GM19025 (cell line): ENCODE measurements at regions not wholly inside any gene's neighbourhood (a gene's known extent, or its start where the extent isn't known, plus 50 kb on each side); places are given as distances from the start of the nearest gene placed in this dataset.
"Not testable (repeated sequence)": the region's sequence is repeated elsewhere in the genome, so short reads cannot be mapped to it uniquely, and the experiment has no call there.

ENCODE experiments used
- ATAC-seq: cut with Tn5 transposase; IDR thresholded peaks from one replicate; pipeline ENCODE4 v1.9.1; 2021; ENCODE audit warnings: mild to moderate bottlenecking, low read depth, moderate library complexity; ENCODE audit not compliant: unreplicated experiment

DNA sequence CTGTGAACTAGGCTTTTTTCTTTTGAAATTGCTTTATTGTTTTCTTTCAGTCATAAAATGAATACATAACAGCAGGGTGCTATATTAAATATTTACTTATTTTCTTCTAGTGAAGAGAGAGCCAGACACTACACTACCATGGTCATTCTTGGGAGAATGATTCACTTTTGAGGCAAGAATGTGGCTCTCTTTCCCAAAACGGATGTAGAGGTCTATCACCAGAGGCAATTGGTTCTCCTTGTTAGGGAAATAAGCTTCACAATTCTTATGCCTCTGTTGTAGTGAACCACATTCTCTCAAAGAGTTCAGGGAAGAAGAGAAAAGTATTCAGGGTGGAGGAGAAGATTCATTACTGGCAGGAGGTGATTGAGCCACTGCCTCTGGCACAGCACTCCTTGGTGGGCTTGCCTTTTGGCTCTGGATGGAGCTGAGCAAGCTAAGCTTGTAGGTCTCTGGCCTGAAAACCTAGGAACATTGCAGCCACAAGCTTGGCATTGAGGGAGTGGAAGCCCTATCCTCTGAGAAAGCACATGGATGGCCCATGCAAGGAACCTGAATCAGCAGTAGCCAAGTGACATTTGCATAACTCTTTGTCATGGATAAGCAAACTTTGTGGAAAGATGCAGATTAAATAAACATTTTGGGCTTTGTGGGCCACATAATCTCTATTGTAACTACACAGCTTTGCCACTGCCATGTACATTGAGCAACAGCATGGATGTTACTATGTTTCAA, 179.0 kb upstream of the TNC start:
- no peak for ATAC-seq

DNA sequence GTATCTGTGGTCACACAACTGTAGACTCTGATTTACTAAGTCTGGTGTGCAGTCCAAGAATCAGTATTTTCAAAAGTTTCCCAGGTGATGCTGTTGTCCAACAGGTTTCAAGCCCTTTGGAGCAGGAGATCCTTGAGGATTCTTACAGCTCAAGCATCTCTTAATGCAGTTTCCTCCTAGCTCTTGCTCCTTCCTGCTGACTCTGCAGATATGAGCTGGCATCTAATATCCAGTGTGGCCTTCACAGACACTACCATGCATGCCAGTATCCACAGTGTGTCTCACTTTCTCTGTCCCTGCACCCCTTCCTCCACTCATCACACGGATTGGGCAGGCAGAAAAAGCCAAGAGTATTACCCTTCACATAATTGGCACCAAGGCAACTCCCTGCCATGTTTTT, 182.2 kb upstream of the TNC start:
- ATAC-seq, result no peak

- no peak for ATAC-seq
Measured at GRCh38 chr9:115300874-115301273, 182.9 kb upstream of the TNC start.

DNA sequence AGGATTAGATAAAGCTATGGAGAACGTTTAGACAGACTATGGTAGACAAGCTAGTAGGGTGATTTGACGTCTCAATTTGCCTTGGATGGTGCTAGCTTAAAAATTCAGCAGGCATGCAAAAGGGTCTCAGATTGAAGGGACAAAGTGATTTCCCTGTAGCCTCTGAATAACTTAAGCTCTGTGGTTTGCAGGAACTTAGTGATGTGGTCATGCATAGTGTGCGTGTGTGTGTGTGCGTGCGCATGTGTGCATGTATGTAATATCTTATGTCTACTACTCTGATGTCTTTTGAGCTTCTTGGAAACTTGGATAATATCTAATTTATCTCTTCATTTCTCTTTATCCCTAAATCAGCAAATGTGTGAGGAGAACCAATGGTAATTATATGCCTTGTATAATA, 183.6 kb upstream of the TNC start:
- no peak for ATAC-seq

GRCh38 chr9:115305543-115305942, 187.6 kb upstream of the TNC start:
- no peak for ATAC-seq

GRCh38 chr9:115306865-115307264, 188.9 kb upstream of the TNC start:
- no peak for ATAC-seq

DNA sequence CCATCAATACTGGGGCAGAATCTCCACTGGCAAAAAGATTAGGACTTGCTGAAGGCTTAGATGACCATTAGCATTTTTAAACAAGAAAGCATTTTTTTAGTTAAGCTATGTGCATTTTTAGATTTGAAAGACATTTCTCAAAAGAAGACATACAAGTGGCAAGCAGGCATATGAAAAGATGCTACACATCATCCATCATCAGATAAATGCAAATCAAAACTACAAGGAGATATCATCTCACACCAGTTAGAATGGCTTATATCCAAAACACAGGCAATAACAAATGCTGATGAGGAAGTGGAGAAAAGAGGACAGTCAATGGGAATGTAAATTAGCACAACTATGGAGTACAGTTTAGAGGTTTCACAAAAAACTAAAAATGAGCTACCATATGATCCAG, 195.6 kb upstream of the TNC start:
- no peak for ATAC-seq

DNA sequence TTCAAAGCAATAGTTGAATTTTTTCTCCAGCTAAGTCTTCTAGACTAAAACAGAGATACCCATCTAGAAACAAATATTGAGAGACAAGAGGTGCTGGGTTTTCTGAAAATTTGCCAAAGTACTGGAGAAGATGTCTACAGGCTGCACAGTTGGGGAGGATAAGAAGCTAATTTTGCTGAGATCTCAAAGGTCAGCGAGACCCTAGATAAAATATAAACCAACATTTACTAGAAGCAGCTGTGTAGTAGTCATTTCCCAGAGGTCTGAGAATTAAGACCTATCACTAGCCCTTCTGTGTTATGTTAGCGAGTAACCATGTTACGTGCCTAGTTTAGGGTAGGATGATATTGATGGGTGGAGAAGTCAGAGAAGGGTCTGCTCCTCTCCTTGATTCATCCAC, 208.5 kb upstream of the TNC start:
- no peak for ATAC-seq

DNA sequence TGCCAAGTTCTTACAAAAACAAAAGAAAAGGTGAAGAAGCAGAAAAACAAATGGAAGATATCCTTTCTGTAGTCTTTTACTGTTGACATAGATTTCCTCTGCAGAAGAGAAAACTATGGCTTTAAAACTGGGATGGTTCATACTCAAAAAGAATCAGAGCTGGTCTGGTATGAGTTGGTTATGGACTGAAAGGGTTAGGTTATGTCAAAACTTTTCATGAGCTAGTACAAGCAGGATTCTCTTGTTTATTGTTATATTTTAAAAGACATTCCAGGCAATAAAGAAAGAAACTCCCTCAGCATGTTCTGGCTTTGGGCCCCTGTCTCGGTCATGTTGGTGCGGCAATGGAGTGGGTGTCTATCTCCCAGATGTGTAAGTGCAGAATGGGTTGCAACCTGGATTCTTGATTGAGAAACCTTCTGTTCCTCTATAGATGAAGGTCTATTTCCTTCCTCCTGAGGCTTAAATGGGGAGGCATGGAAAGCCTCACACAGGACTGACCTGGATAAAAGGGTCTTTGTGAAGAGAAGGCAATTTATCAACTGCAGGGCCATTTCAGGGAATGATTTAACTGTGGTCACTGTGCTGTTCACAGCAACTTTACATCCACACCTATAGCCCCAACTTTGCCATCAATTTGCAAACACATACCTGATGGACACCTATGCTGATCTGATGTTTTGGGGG, 209.6 kb upstream of the TNC start:
- ATAC-seq, result no peak

- no peak for ATAC-seq
Measured at GRCh38 chr9:115328228-115328627, 210.3 kb upstream of the TNC start.

DNA sequence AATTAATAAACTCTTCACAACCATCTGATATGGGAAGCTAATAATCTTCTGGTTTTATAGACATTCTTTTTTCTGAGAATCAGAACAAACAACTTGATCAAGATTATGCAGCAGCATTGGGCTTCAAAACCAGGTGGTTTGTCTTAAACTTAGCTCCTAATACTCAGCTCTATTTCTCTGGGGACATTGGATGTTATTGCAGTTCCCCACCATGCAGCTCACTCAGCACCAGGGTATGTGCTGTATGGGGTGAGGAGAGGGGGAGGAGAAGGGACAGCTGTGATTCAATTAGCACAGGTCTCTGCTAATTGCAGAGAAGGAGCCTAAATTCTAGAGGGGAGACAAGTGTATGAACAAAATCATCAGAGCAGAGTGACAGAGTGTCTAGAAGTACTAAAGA, 210.7 kb upstream of the TNC start:
- ATAC-seq, result no peak

DNA sequence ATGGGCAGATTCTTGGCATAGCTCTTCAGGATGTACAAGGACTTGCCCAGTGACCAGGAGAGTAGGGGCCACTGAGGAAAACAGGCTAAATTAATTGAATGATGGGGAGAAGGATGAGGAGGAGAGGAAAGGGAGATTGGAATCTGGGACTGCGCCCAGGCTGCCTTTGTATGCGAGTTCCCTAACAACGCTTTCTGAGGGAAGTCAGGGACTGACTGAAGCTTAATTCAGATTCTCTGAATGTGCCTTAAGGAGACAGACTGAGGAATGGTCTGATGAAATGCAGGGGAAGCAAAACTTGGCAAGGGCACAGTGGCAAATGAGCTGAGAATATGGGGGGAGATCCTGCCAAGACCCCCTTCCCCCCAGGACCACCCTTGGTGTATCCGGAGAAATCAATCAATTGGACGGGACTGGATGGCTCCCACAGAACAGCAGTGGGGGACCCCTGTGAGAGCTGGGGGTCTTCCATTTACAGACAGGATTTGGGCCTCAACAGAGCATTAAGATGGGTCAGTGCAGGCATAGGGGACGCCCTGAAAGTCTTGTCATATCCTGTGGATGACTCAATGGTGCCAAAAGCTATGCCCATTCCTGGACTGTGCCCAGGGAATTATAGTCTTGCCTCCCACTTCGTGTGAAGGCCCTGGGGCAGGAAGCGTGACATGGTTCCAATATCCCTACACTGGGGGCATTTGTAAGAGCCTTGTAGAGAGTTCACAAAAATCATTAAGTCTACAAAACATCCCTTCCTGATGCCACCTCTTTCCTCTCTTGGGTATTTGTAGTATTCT, 215.5 kb upstream of the TNC start:
- ATAC-seq, result no peak

- no peak for ATAC-seq
Measured at GRCh38 chr9:115335439-115335838, 217.5 kb upstream of the TNC start.

GRCh38 chr9:115340314-115340713, 222.4 kb upstream of the TNC start:
- ATAC-seq, result no peak

DNA sequence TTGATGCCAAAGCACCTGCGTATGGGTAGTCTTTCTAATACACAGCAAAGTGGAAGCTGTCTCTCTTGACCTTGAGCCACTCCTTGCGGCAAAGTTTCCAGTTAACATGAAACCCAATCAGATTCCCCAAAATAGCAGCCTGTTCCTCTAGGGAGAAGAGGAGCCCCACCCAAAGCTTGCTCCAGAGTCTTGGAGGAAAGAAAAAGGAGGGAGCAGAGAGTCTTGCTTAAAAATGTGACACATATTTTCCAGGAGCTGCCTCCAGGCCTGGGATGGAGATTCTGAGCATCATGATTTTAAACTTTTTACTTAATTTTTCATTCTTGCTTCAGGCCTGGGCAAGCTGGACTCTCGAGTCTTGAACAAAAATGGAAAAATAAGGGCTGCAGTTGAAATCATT, 223.5 kb upstream of the TNC start:
- ATAC-seq, result no peak

DNA sequence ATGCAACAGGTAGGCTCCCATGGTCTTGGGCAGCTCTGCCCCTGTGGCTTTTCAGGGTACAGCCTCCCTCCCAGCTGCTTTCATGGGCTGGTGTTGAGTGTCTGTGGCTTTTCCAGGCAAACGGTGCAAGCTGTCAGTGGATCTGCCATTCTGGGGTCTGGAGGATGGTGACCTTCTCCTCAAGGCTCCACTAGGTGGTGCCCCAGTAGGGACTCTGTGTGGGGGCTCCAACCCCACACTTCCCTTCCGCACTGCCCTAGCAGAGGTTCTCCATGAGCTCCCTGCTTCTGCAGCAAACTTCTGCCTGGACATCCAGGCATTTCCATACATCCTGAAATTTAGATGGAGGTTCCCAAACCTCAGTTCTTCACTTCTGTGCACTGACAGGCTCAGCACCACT, 229.8 kb upstream of the TNC start:
- ATAC-seq, result not testable (repeated sequence)

DNA sequence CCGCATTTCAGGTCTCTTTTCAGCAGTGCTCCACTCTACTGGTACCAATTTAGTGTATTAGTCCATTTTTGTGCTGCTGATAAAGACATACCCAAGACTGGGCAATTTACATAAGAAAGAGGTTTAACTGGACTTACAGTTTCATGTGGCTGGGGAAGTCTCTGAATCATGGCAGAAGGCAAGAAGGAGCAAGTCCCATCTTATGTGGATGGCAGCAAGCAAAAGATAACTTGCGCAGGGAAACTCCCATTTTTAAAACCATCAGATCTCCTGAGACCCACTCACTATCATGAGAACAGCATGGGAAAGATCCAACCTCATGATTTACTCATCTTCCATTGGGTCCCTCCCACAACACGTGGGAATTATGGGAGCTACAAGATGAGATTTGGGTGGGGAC, 231.0 kb upstream of the TNC start:
- not testable (repeated sequence) for ATAC-seq

DNA sequence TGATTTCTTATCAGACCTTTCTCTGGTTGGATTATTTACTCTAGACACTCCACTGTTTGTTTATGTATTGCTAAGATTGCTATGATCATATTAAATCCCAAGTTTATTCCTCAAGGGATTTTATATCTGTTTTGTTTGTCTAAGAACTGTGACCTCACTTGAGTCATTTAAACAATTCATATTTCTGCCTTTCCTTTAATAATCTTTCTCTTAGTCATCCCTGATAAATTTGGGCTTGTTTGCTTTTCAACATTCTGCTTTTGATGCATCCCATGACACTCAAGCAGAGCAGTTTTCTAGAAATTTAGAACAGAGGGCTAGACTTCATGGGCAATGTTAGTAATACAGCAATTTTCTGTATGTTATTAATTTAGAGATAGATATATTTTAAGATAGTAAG, 231.6 kb upstream of the TNC start:
- ATAC-seq, result no peak

GRCh38 chr9:115350548-115350947, 232.6 kb upstream of the TNC start:
- ATAC-seq, result no peak

- ATAC-seq, result no peak
Measured at GRCh38 chr9:115353681-115354080, 235.7 kb upstream of the TNC start.

DNA sequence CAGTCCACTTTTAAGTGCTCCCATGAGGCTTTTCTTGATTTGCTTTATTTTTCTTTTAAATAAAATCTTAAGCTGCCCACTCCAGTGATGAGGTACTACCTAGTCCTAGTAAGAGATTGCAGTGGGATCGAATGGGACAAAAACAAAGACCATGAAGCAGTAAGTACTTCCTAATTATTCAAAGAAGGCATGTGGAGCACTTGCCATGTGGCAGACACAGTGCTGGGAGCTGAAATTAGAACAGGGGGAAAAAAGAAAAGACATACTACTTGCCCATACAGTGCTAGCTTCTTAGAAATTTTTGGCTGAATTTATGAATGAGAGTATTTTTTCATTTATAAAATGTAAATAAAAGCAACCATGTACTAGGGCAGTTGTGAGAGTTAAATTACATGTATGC, 239.9 kb upstream of the TNC start:
- ATAC-seq, result no peak
